ENCODE measurements at regions not wholly inside any gene's neighbourhood (a gene's known extent, or its start where the extent isn't known, plus 50 kb on each side); places are given as distances from the start of the nearest gene placed in this dataset.
"Not testable (repeated sequence)": the region's sequence is repeated elsewhere in the genome, so short reads cannot be mapped to it uniquely, and the experiment has no call there.

DNA sequence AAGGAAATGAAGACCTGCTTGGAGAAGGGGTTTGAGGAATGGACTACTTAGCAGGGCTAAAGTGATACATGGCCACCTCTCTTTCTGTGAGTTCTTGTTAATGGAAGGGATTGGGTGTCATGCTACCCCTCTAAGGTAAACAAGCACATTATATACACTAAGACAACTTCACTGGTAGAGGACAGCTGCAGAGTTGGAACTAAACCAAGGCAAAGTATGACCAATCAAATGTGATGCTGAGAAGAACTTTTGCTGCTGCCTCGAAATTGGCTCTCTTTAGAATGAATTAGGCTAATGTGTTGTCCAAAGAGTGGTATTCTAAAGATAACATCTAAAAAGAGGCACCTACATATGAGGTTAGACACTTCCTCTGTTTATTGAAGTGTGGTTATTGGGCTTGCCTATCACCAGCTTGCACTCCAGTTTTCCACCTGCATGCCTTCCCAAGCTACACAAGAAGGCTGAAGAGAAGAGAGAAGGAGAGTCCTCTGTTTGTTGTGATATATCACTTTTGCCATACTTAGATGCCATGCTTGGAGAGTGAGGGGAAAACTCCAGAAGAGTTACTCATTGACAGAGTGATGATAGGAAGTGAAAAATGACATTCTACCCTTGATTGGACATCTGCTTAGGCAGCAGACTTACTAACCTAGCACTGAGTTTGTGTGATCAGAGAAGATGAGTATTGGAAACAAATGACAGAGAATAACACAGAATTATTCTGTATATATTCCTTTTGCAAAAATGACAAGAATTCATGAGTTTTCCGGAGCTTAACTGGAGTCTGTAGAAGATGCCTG lies 536.1 kb downstream of the ZNF608 start:
- DNase-seq: no peak

DNA sequence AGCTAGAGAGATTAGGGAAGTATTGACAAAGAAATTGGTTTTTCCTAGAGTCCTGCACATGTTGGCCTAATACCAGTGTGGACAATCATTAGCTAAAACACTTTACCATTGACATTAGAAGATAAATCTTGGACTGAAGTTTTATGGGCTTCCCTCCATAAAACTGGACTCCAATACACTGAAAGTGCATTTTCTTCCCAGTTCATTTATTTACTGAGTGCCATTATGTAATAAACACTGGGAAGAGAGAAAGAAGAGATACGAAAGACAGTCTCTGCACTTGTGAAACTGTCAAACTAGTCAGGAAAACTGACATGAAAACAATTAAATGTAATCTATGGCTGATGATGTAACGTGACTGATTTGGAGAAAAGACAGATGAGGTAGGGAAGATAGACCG lies 539.3 kb downstream of the ZNF608 start:
- no peak for DNase-seq

DNA sequence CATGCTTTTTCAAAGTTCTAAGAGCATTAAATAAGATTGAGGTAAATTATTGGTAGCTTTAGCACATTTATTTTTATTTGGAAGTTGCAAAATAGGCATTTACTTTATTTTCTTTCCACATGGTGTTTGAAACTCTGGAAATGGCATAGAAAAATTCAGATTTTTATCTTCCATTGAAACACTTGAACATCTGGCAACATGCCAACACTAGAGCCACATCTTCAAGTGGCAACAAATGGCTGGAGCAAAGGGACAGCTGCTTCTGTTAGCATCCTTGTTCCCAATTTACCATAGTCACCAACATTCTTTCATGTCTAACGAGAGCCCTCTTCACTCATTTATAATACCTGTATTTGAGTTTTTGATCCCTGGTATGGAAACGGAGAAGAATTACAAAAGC lies 539.9 kb downstream of the ZNF608 start:
- DNase-seq: no peak

DNA sequence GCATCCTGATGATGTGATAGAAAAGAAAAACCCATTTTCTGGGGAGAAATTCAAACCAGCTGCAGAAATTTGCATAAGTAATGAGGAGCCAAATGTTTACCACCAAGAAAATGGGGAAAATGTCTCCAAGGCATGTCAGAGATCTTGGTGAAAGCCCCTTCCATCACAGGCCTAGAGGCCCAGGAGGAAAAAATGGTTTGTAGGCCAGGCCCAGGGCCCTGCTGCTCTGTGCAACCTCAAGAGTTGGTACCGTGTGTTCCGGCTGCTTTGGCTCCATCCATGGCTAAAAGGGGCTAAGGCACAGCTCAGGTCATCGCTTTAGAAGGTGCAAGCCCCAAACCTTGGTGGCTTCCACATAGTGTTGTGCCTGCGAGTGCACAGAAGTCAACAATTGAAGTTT lies 543.1 kb downstream of the ZNF608 start:
- no peak for DNase-seq

DNA sequence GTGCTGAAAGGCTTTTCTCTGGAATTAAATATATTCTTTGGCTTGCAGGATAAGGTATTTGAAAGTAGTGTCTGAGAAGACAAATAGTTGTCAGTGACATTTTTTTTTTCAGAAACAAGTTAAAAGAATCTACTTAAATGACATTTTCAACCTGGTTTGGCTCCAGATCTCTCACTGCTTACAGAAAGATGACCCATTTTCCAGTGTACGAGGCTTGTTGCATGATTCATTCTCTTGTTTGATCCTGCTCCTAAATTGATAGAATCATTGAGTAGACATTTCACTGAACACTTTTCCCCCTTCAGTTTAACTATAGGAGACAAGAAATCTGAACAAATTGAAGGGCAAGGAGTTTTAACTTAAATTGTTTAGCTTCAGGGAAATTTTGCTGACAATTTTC lies 546.1 kb downstream of the ZNF608 start:
- no peak for DNase-seq

DNA sequence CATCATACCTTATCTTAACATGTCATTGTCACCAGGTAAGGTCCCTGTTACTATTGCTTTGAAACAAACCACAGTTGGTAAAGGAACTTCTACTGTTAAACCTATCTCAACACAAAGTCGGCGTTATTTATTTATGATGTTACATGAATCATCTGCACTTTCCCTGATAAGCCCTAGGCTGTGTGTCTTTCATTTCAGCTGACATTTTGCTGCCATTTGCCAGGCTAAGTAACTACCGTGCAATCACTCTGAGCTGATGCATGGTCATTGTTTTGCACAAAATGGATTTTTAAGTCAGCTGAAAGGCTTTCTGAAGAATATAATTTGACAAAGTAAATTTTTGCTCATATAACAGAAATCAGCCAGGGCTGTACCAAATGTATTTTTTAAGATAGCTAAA lies 546.5 kb downstream of the ZNF608 start:
- no peak for DNase-seq

DNA sequence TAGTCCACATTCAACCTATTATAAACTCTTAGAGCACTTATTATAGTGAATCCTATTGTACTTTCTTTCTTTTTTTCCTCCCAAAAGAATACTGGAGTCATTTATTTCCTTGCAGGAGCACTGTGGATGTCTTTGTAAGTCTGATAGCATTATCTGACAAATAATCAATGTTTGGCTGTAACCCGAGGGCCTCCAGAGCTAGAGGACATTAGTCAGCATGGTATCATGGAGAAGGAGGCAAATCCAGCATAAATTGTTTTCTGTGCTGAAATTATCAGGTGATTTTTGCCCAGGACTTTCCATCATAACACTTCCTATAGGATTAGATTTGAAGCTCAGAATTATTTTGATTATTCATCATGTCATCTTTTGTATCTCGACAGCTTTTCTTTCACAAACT lies 551.0 kb downstream of the ZNF608 start:
- DNase-seq: no peak

DNA sequence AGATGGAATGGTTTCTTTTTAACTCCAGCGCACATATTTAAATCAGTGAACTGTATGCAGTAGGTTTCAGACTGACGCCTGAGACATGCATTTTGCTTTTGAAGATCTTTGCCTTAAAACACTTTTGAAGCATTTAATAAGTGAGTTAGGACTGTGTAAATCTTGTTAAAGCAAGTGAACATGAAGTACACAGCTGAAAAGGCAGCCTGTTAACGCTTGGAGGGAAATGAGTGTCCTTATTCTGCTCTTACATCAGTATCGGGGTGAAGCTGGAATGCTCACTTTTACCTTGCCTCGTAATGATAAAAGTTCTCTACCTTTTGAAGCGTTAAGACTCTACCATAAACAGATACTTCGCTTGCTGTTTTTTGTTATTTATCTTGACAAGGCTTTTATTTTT lies 552.2 kb downstream of the ZNF608 start:
- no peak for DNase-seq

DNA sequence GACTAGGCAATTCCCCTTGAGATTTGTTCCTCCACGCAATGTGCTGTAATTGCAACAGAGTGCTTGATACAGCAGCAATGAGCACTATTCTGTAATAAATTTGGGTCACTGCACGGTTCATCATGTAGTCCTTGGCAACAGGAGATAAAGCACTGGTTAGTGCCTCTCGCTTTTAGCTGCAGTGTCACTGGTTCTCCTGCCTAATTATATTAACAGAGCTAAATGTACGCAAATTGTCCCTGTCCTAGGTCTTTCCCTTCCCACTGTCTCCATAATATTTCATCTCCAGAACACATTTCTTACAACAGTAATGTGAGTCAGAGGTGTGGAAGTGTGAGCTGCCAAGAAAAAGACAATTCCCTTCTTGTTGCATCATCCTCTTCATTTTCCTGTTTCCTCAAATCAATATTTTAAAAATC lies 553.1 kb downstream of the ZNF608 start:
- no peak for DNase-seq

DNA sequence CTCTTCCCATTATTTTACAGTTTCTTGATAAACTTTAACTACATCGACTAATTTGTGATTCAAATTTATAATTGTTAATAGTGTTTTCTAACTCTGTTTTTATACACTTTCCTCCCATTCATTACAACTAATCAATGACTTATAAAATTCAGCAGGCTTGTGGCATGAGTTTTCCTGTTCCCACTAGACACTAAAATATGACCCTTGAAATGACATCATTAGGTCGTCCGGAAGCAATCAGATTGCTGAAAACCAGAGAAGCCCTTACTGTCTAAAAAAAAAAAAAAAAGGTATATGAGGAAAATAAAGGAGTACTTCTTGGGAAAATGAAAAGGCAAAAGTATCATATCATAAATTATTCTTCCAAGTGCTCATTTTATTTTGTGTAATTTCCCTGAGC lies 553.7 kb downstream of the ZNF608 start:
- no peak for DNase-seq

DNA sequence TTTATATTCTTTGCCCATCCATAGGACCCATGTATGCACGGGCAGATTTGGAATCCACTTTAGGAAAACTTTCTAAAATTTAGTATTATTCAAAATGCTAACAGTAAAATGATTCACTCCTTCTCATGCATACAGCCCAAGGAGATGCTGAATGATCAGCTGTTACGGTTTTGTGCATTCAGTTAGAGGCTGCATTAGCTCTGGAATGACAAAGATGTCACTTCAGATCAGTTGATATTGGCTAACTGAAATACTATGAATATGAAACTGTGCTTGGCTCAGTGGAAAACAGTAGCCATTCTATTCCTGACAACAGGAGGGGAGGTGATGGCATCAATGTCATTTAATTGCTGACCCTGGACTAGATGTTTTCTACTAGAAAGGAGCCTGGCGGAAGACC lies 560.7 kb downstream of the ZNF608 start:
- DNase-seq: no peak

DNA sequence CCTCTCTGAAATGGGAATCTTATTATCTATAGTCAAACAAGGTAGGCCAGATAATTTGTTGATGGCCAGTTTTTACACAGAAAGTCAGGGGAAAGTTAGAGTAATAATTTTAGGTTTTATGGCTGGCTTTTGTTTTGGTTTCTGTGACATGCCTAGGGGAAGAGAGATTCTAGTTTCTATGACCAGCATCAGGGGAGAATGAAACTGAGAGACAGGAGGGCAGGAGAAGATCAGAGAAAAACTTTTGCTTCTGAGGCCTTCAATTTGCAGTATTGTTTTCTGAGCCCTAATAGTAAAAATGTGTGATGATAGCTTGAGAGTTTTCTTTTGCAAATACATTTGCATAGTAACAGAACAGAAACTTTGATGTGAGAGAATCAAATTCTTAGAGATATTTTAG lies 564.3 kb downstream of the ZNF608 start:
- DNase-seq: no peak

DNA sequence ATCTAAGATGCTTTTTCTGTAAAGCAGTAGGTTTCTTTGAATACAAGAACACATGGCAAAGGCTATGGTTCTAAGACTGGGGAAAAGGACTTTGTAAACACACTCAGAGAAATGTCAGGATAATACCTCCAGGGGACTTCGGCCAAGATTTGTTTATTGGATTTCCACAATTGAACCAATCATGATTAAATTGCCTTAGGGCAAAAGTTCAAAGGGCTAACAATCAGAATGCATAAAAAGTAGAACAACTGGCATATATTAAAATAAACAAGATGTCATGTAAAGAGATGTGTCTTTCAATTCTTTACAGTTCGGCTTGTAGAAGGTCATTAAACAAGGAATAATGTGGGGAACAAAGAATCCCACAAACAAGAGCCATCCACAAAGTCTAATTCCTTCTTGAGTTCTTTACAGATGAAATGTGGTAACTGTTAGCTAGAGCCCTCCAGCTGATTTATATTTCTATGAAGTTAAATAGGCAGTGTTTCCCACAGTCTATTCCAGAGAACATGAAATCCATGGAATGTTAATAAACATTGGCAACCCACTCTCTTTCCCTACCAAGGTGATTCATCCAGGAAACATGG lies 565.5 kb downstream of the ZNF608 start:
- DNase-seq: no peak

DNA sequence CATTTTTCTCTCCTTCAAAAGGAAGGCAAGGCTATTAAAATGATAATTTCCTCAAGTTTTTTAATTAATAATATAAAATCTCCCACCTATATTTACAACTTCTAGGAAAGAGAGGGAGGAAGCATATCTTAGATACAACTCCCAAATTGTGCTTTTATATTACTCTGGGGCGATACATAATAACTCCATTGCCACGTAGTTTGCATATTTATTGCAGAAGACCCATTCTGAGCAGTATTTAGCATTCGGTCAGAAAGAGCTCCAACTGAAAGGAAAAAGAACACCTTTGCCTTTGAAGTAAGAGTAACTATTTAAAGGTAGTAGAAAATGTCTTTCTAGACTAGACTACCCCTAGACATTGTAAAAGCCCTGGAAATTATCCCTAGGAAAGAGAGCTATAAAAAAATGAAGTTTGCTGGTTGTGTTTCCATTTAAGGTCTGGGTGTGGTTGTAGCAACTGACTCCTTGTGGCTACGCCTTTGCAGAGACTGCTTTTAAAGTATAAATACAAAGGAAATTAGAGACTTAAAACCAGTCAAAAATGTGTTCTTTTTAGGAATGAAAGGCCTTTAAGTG lies 566.1 kb downstream of the ZNF608 start:
- DNase-seq: no peak

DNA sequence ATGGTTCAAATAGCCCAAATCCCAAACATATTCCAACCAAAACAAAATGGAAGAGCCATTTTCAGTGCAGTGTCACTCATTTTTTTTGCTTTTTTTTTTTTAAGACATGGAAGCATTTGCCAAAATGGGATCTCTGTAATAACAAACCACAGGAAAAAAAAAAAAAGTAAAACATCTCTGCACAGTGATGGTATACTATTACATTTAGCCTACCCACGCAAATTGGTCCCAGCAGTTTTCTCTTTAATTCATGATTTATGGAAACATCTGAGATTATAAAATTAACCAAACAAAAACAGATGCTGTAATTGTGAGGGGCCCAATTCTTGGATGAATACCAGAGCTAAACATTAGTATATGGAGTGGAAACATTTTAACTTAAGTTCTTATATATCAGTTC lies 566.6 kb downstream of the ZNF608 start:
- no peak for DNase-seq

DNA sequence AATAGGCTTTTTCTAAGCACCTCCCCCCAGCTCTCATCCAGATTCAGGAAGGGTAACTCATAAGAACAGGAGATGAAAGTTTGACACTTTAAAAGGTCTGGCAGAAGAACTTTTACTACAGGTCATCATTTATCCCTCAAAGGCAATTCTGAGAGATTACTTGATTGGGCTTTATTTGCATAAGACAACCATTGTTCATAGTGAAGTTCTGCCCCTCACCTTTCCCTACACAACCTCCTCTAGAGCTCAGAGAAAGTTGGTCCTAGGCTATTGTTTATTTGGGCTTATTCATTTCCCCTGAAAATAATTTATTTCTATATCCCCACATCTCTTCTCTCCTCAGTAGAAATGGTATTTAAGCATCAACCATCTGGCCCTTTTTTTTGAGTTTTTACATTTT lies 568.4 kb downstream of the ZNF608 start:
- DNase-seq: no peak

DNA sequence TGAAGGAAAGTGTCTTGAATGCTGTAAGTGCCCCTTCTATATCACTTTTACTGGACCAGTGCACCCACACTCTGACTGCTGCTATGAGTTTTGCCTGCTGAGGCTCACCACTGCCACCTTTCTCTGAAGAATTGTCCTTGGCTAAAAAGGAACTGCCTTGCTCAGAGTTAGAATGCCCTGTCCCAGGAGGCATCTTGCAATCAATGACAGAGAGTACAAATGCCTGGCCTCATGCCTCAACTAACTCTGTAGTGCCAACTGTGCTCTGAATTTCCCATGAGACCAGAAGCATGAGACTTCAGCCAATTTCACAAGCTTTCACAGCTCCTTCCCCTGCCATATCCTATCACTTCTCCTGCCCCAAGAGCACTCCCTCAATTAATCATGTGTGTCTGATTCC lies 569.7 kb downstream of the ZNF608 start:
- no peak for DNase-seq

DNA sequence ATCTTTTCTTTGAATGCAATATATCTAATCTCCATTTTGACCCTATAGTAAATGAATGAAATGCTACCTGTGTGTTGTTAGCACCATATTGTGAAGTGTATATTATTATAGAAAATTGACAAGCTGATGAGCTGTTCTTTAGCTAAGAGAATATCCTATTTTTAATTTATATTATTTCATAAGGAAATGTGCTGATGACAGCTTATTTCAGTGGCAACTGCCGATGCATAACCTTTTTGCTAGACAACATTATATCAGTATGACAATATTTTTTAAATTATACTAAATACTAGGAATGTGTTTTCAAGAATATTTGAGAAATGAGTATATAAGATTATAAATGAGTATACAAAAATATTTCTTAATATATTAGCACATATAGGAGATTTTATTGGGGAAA lies 573.1 kb downstream of the ZNF608 start:
- DNase-seq: no peak

DNA sequence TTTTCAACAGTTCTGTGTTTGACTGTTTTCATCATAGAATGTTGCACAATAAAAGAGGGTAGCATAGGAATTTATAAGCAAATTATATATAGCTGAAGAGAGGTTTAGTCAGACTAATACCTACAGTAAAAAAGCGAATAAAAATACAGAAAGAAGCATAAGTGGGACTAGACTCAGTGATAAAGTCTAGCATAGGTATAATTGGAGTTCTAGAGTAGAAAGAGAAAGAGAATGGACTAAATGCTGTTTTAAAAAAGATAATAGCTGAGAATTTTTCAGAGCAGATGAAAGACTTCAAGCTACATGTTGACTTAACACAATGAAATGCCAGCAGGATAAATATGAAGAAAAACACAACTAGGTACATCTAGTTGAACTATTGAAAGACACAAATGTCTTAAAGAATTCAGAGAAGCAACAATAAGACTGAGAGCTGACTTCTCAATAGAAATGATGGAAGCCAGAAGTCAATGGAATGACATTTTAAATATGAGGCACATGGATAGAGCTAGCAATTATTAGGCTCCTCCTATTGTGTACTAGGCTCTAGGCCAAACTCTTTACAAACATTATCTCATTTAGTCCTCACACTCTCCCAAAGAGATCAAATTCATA lies 573.9 kb downstream of the ZNF608 start:
- DNase-seq: no peak

DNA sequence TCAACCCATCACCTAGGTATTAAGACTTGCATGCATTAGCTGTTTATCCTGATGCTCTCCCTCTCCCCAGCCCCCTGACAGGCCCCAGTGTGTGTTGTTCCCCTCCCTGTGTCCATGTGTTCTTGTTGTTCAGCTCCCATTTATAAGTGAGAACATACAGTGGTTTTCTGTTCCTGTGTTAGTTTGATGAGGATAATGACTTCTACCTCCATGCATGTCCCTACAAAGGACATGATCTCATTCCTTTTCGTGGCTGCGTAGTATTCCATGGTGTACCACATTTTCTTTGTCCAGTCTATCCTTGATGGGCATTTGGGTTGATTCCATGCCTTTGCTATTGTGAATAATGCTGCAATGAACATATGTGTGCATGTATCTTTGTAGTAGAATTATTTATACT lies 578.3 kb downstream of the ZNF608 start:
- DNase-seq: not testable (repeated sequence)

DNA sequence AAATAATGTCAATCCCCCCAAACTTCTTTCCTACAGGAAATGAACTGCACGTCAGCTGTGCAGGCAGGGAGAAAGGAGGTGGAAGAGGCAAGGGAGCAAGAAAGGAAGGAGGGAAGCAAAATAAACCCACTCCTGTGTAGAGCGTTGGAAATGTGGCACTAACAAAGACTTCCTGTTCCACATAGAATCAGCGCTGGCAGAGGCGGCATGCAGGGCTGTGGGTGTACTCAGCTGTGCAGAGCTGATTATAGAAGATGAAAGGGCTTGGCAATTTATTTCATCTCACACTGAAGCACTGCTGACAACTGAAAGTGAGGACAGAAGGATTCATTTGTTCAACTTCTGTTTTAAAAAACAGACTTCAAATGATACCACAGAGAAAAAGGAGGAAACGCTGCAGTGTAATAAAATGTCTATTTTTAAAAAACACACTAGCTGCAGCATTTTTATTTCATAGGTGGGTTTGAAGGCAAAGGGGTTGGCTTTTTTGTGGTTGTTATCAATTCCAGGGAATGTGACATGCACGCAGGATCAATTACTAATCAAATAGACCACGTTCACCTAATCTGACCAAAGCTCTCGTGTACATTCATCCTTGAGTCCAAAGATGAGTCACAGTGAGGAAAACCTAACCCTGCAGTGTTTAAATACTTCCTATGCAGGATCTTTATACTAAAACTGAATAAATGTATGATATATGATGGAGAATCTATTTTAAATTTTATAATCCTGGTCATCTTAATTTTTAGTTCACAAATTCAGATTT lies 583.5 kb downstream of the ZNF608 start:
- DNase-seq: no peak

DNA sequence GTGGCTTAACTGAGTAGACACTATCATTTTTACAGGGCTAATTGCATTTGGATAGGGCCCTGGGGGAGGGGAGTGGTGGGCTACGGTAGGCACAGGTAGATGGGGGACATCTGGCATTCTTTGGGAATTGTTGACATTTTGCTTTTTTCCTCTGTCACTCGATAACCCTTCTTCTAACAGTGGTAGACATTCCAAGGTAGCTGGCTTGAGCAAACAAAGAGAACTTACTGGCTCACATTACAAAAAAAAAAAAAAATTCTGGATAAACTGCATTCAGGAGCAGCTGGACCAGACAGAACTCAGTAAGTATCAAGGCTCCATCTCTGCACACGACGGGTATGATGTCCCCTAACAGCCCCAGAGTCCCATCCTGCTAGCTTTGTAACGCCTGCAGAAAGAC lies 585.2 kb downstream of the ZNF608 start:
- no peak for DNase-seq

DNA sequence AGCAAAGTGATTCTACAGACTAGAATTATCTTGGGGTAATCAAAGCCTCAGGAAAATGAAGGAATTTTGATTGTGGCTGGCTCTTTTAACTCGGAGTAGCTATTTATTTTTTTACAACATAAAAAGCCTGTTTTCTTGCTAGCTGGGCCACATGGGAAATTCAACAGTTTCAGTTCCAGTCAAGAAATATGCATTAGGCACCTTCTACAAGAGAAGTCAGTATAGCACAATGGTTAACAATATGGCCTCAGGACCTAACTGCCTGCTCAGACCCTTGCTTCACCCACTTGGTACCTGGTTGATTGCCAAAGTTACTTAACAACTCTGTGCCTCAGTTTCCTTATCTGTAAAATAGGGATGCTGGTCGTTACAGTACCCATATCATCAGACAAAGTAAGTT lies 586.2 kb downstream of the ZNF608 start:
- DNase-seq: no peak
